ENCODE measurements at regions not wholly inside any gene's neighbourhood (a gene's known extent, or its start where the extent isn't known, plus 50 kb on each side); places are given as distances from the start of the nearest gene placed in this dataset.

DNA sequence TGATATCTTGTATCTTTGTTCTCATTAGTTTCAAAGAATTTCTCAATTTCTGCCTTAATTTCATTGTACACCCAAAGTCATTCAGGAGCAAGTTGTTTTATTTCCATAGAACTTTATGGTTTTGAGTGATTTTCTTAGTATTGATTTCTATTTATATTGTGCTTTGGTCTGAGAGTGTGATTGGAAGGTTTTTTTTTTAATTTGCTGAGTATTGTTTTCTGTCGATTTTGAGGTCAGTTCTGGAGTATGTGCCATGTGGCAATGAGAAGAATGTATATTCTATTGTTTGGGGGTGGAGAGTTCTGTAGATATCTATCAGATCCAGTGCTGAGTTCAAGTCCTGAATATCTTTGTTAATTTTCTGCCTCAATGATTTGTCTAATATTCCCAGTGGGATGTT lies 138.4 kb downstream of the MOBP start:
- TF ChIP-seq POLR2A (IDR thresholded peaks at IDR 0.05; ENCODE audit: low read depth, low read length) (no peak), TAF1 (IDR thresholded peaks at IDR 0.05; ENCODE audit: low read depth, low read length) (no peak)

All from GM12891 (cell line).